ENCODE measurements at regions not wholly inside any gene's neighbourhood (a gene's known extent, or its start where the extent isn't known, plus 50 kb on each side); places are given as distances from the start of the nearest gene placed in this dataset.

- H3K4me1 ChIP-seq (ENCODE audit: control insufficient read depth, insufficient read depth, low read length) = no peaks in the 10 kb centered on the region
- H3K36me3 ChIP-seq (ENCODE audit: control insufficient read depth, insufficient read depth, low read length) = no peaks in the 10 kb centered on the region
- no peaks in the 10 kb centered on the region for H3K27me3 ChIP-seq (ENCODE audit: control insufficient read depth, insufficient read depth, low read length)
- WGBS (ENCODE audit: insufficient coverage) = no CpG with 5 or more reads among the region's 1 CpG
- H3K9me3 ChIP-seq (ENCODE audit: control insufficient read depth, insufficient read depth, low read length) = no peaks in the 10 kb centered on the region
- no peak for DNase-seq (ENCODE audit: low read depth in 4 of 6, low spot score in 6 of 6)
- H3K27ac ChIP-seq (ENCODE audit: low read depth, low read length) = no peak overlapping the region
- H3K4me3 ChIP-seq (ENCODE audit: low read depth, low read length) = no peak overlapping the region
These were observed 399.7 kb downstream of the CBLN4 start for GRCh38 chr20:55605594-55605993.

GRCh38 chr20:55597526-55597925 is 407.8 kb downstream of the CBLN4 start:
- Histone ChIP-seq H3K27ac (ENCODE audit: low read depth, low read length) (no peak overlapping the region), H3K4me3 (ENCODE audit: low read depth, low read length) (no peak overlapping the region), H3K27me3 (ENCODE audit: control insufficient read depth, insufficient read depth, low read length) (no peaks in the 10 kb centered on the region), H3K36me3 (ENCODE audit: control insufficient read depth, insufficient read depth, low read length) (no peaks in the 10 kb centered on the region), H3K4me1 (ENCODE audit: control insufficient read depth, insufficient read depth, low read length) (no peaks in the 10 kb centered on the region), H3K9me3 (ENCODE audit: control insufficient read depth, insufficient read depth, low read length) (no peaks in the 10 kb centered on the region)
- DNase-seq (ENCODE audit: low read depth in 4 of 6, low spot score in 6 of 6) = no peak
- WGBS (ENCODE audit: insufficient coverage) = no CpG with 5 or more reads among the region's 1 CpG

GRCh38 chr20:55596431-55596830 is 408.9 kb downstream of the CBLN4 start:
- no peak overlapping the region for H3K4me3 ChIP-seq (ENCODE audit: low read depth, low read length)
- H3K9me3 ChIP-seq (ENCODE audit: control insufficient read depth, insufficient read depth, low read length) = no peaks in the 10 kb centered on the region
- no peaks in the 10 kb centered on the region for H3K36me3 ChIP-seq (ENCODE audit: control insufficient read depth, insufficient read depth, low read length)
- peak in 1 of 6 donors; percentile 85 for DNase-seq (ENCODE audit: low read depth in 4 of 6, low spot score in 6 of 6)
- no CpG with 5 or more reads among the region's 1 CpG for WGBS (ENCODE audit: insufficient coverage)
- H3K4me1 ChIP-seq (ENCODE audit: control insufficient read depth, insufficient read depth, low read length) = no peaks in the 10 kb centered on the region
- H3K27me3 ChIP-seq (ENCODE audit: control insufficient read depth, insufficient read depth, low read length) = no peaks in the 10 kb centered on the region
- no peak overlapping the region for H3K27ac ChIP-seq (ENCODE audit: low read depth, low read length)

- no peaks in the 10 kb centered on the region for H3K36me3 ChIP-seq (ENCODE audit: control insufficient read depth, insufficient read depth, low read length)
- H3K27me3 ChIP-seq (ENCODE audit: control insufficient read depth, insufficient read depth, low read length) = no peaks in the 10 kb centered on the region
- no peaks in the 10 kb centered on the region for H3K4me1 ChIP-seq (ENCODE audit: control insufficient read depth, insufficient read depth, low read length)
- H3K27ac ChIP-seq (ENCODE audit: low read depth, low read length) = no peak overlapping the region
- DNase-seq (ENCODE audit: low read depth in 4 of 6, low spot score in 6 of 6) = no peak
- WGBS (ENCODE audit: insufficient coverage) = 100% methylated on average over 2 of the region's 8 CpGs
- H3K9me3 ChIP-seq (ENCODE audit: control insufficient read depth, insufficient read depth, low read length) = no peaks in the 10 kb centered on the region
- H3K4me3 ChIP-seq (ENCODE audit: low read depth, low read length) = no peak overlapping the region
These were observed 412.5 kb downstream of the CBLN4 start for GRCh38 chr20:55592866-55593265.

- H3K36me3 ChIP-seq (ENCODE audit: control insufficient read depth, insufficient read depth, low read length) = no peaks in the 10 kb centered on the region
- no peak for DNase-seq (ENCODE audit: low read depth in 4 of 6, low spot score in 6 of 6)
- no peaks in the 10 kb centered on the region for H3K9me3 ChIP-seq (ENCODE audit: control insufficient read depth, insufficient read depth, low read length)
- no peaks in the 10 kb centered on the region for H3K27me3 ChIP-seq (ENCODE audit: control insufficient read depth, insufficient read depth, low read length)
- no peaks in the 10 kb centered on the region for H3K4me1 ChIP-seq (ENCODE audit: control insufficient read depth, insufficient read depth, low read length)
- 58% methylated on average over 2 of the region's 4 CpGs for WGBS (ENCODE audit: insufficient coverage)
- no peak overlapping the region for H3K4me3 ChIP-seq (ENCODE audit: low read depth, low read length)
- no peak overlapping the region for H3K27ac ChIP-seq (ENCODE audit: low read depth, low read length)
These were observed 418.7 kb downstream of the CBLN4 start for GRCh38 chr20:55586610-55587009.

GRCh38 chr20:55584964-55585363 is 420.4 kb downstream of the CBLN4 start:
- no CpG with 5 or more reads among the region's 1 CpG for WGBS (ENCODE audit: insufficient coverage)
- H3K36me3 ChIP-seq (ENCODE audit: control insufficient read depth, insufficient read depth, low read length) = no peaks in the 10 kb centered on the region
- no peak overlapping the region for H3K27ac ChIP-seq (ENCODE audit: low read depth, low read length)
- H3K4me1 ChIP-seq (ENCODE audit: control insufficient read depth, insufficient read depth, low read length) = no peaks in the 10 kb centered on the region
- H3K27me3 ChIP-seq (ENCODE audit: control insufficient read depth, insufficient read depth, low read length) = no peaks in the 10 kb centered on the region
- no peak for DNase-seq (ENCODE audit: low read depth in 4 of 6, low spot score in 6 of 6)
- H3K4me3 ChIP-seq (ENCODE audit: low read depth, low read length) = no peak overlapping the region
- no peaks in the 10 kb centered on the region for H3K9me3 ChIP-seq (ENCODE audit: control insufficient read depth, insufficient read depth, low read length)

GRCh38 chr20:55584307-55584706 is 421.0 kb downstream of the CBLN4 start:
- H3K9me3 ChIP-seq (ENCODE audit: control insufficient read depth, insufficient read depth, low read length) = no peaks in the 10 kb centered on the region
- H3K36me3 ChIP-seq (ENCODE audit: control insufficient read depth, insufficient read depth, low read length) = no peaks in the 10 kb centered on the region
- no peak overlapping the region for H3K4me3 ChIP-seq (ENCODE audit: low read depth, low read length)
- no peaks in the 10 kb centered on the region for H3K4me1 ChIP-seq (ENCODE audit: control insufficient read depth, insufficient read depth, low read length)
- no peak for DNase-seq (ENCODE audit: low read depth in 4 of 6, low spot score in 6 of 6)
- WGBS (ENCODE audit: insufficient coverage) = no CpG with 5 or more reads among the region's 2 CpGs
- no peaks in the 10 kb centered on the region for H3K27me3 ChIP-seq (ENCODE audit: control insufficient read depth, insufficient read depth, low read length)
- no peak overlapping the region for H3K27ac ChIP-seq (ENCODE audit: low read depth, low read length)

- Histone ChIP-seq H3K4me1 (ENCODE audit: control insufficient read depth, insufficient read depth, low read length) (no peaks in the 10 kb centered on the region), H3K4me3 (ENCODE audit: low read depth, low read length) (no peak overlapping the region), H3K36me3 (ENCODE audit: control insufficient read depth, insufficient read depth, low read length) (no peaks in the 10 kb centered on the region), H3K27me3 (ENCODE audit: control insufficient read depth, insufficient read depth, low read length) (no peaks in the 10 kb centered on the region), H3K9me3 (ENCODE audit: control insufficient read depth, insufficient read depth, low read length) (no peaks in the 10 kb centered on the region), H3K27ac (ENCODE audit: low read depth, low read length) (no peak overlapping the region)
- 63% methylated on average over 1 of the region's 1 CpG for WGBS (ENCODE audit: insufficient coverage)
- no peak for DNase-seq (ENCODE audit: low read depth in 4 of 6, low spot score in 6 of 6)
These were observed 422.3 kb downstream of the CBLN4 start for GRCh38 chr20:55583036-55583435.

- Histone ChIP-seq H3K4me1 (ENCODE audit: control insufficient read depth, insufficient read depth, low read length) (no peaks in the 10 kb centered on the region), H3K27ac (ENCODE audit: low read depth, low read length) (no peak overlapping the region), H3K36me3 (ENCODE audit: control insufficient read depth, insufficient read depth, low read length) (no peaks in the 10 kb centered on the region), H3K4me3 (ENCODE audit: low read depth, low read length) (no peak overlapping the region), H3K27me3 (ENCODE audit: control insufficient read depth, insufficient read depth, low read length) (no peaks in the 10 kb centered on the region), H3K9me3 (ENCODE audit: control insufficient read depth, insufficient read depth, low read length) (no peaks in the 10 kb centered on the region)
- DNase-seq (ENCODE audit: low read depth in 4 of 6, low spot score in 6 of 6) = no peak
- WGBS (ENCODE audit: insufficient coverage) = 86% methylated on average over 1 of the region's 5 CpGs
These were observed 422.8 kb downstream of the CBLN4 start for GRCh38 chr20:55582498-55582897.

- Histone ChIP-seq H3K4me3 (ENCODE audit: low read depth, low read length) (no peak overlapping the region), H3K27me3 (ENCODE audit: control insufficient read depth, insufficient read depth, low read length) (no peaks in the 10 kb centered on the region), H3K9me3 (ENCODE audit: control insufficient read depth, insufficient read depth, low read length) (no peaks in the 10 kb centered on the region), H3K4me1 (ENCODE audit: control insufficient read depth, insufficient read depth, low read length) (no peaks in the 10 kb centered on the region), H3K36me3 (ENCODE audit: control insufficient read depth, insufficient read depth, low read length) (no peaks in the 10 kb centered on the region), H3K27ac (ENCODE audit: low read depth, low read length) (no peak overlapping the region)
- 100% methylated on average over 1 of the region's 4 CpGs for WGBS (ENCODE audit: insufficient coverage)
- DNase-seq (ENCODE audit: low read depth in 4 of 6, low spot score in 6 of 6) = no peak
These were observed 423.8 kb downstream of the CBLN4 start for GRCh38 chr20:55581519-55581918.

Data from spinal cord (tissue), 9 donors.